ENCODE measurements at regions not wholly inside any gene's neighbourhood (a gene's known extent, or its start where the extent isn't known, plus 50 kb on each side); places are given as distances from the start of the nearest gene placed in this dataset.

GRCh38 chr4:33429971-33430370, 2709.8 kb downstream of the PCDH7 start:
- TF ChIP-seq CTCF (IDR thresholded peaks at IDR 0.05; ENCODE audit: control extremely low read depth in 1 of 3, insufficient read depth in 1 of 3, low read depth in 1 of 3, low read length in 3 of 3) = no peak
- no peak for TF ChIP-seq POLR2A (IDR thresholded peaks at IDR 0.05; ENCODE audit: control extremely low read depth in 1 of 2, low read depth in 2 of 2, low read length in 2 of 2)
- TF ChIP-seq, protein P1, sequence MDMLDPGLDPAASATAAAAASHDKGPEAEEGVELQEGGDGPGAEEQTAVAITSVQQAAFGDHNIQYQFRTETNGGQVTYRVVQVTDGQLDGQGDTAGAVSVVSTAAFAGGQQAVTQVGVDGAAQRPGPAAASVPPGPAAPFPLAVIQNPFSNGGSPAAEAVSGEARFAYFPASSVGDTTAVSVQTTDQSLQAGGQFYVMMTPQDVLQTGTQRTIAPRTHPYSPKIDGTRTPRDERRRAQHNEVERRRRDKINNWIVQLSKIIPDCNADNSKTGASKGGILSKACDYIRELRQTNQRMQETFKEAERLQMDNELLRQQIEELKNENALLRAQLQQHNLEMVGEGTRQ (IDR thresholded peaks at IDR 0.05; ENCODE audit: low read length) = no peak
- TF ChIP-seq ASH2L (IDR thresholded peaks at IDR 0.05; ENCODE audit: low read length) = no peak
- no peak for TF ChIP-seq EZH2 (IDR thresholded peaks at IDR 0.05; ENCODE audit: low read depth, low read length, severe bottlenecking)
- no peak for TF ChIP-seq SIRT6 (IDR thresholded peaks at IDR 0.05; ENCODE audit: low read length)
